PFSK-1 (cell line): ENCODE measurements at regions not wholly inside any gene's neighbourhood (a gene's known extent, or its start where the extent isn't known, plus 50 kb on each side); places are given as distances from the start of the nearest gene placed in this dataset.

Source experiments
- FOXP2 ChIP-seq: optimal IDR thresholded peaks from 2 replicates; pipeline ENCODE3; 2011; ENCODE audit warnings: borderline replicate concordance, control low read depth, inconsistent platforms; ENCODE audit not compliant: insufficient read depth; ENCODE audit errors: extremely low read length, extremely low read depth
- POLR2AphosphoS5 ChIP-seq: IDR thresholded peaks from 2 replicates; pipeline ENCODE4 v1.6.1; 2012; ENCODE audit warnings: low read depth, mild to moderate bottlenecking, control low read depth, low read length, moderate library complexity
- SIN3A ChIP-seq: IDR thresholded peaks from 2 replicates; pipeline ENCODE4 v1.6.1; 2012; ENCODE audit warnings: mild to moderate bottlenecking, low read length, moderate library complexity, borderline replicate concordance; ENCODE audit not compliant: insufficient read depth
- TAF1 ChIP-seq: IDR thresholded peaks from 2 replicates; pipeline ENCODE4 v1.6.1; 2012; ENCODE audit warnings: low read length, control low read depth, borderline replicate concordance; ENCODE audit not compliant: insufficient read depth

GRCh38 chr2:2560374-2561015 lies 229.4 kb upstream of the MYT1L start:
- TF ChIP-seq TAF1 (no peak), POLR2AphosphoS5 (no peak), FOXP2 (no peak), SIN3A (no peak)
